ENCODE measurements at regions not wholly inside any gene's neighbourhood (a gene's known extent, or its start where the extent isn't known, plus 50 kb on each side); places are given as distances from the start of the nearest gene placed in this dataset.

DNA sequence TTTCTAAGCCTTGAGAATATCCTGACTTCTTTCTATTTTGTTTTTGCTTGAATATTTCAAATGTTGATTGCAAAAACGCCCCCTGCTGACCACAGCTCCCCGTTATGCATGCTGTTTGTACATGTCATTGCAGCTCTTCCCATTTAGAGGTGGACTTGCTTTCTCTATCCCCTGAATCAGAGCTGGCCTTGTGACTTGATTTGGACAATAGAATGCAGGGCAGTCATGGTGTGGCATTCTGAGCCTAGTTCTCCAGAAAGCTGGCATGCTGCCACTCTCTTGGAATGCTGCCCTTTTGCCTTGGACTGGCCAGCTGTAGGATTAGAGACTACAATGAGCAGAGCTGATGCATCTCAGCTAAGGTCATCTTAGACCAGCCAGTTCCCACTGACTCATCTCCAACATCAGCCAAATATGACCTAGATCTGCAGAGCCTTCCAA lies 1561.5 kb downstream of the MRPL39 start (continued):
- TF ChIP-seq ZNF462 (CRISPR knock-in tag; IDR thresholded peaks at IDR 0.05): no peak
- TF ChIP-seq, protein P1, sequence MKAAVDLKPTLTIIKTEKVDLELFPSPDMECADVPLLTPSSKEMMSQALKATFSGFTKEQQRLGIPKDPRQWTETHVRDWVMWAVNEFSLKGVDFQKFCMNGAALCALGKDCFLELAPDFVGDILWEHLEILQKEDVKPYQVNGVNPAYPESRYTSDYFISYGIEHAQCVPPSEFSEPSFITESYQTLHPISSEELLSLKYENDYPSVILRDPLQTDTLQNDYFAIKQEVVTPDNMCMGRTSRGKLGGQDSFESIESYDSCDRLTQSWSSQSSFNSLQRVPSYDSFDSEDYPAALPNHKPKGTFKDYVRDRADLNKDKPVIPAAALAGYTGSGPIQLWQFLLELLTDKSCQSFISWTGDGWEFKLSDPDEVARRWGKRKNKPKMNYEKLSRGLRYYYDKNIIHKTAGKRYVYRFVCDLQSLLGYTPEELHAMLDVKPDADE (IDR thresholded peaks at IDR 0.05): no peak
- TF ChIP-seq JUNB (IDR thresholded peaks at IDR 0.05; ENCODE audit: unreplicated experiment): no peak

GRCh38 chr21:24045373-24045772 lies 1561.9 kb downstream of the MRPL39 start:
- no peak overlapping the region for H2AFZ ChIP-seq
- TF ChIP-seq, protein P1 (IDR thresholded peaks at IDR 0.05): no peak
- no peak for TF ChIP-seq ZNF114 (CRISPR knock-in tag; IDR thresholded peaks at IDR 0.05)
- no peak for TF ChIP-seq EZH2phosphoT487 (IDR thresholded peaks at IDR 0.05; ENCODE audit: unreplicated experiment)
- no peak for TF ChIP-seq NANOG (IDR thresholded peaks at IDR 0.05; ENCODE audit: borderline replicate concordance)
- TF ChIP-seq ZNF462 (CRISPR knock-in tag; IDR thresholded peaks at IDR 0.05): no peak
- no peak for TF ChIP-seq STAT1 (IDR thresholded peaks at IDR 0.05; ENCODE audit: unreplicated experiment)
- TF ChIP-seq JUNB (IDR thresholded peaks at IDR 0.05; ENCODE audit: unreplicated experiment): no peak

More at GRCh38 chr21:24045373-24045772, 1561.9 kb downstream of the MRPL39 start:
- no peaks in the 10 kb centered on the region for H3K27me3 ChIP-seq (ENCODE audit: insufficient read depth)
- no peak overlapping the region for H3K27ac Mint-ChIP-seq
- H3K4me3 ChIP-seq: no peak overlapping the region
- H3K27ac ChIP-seq (ENCODE audit: low read depth): no peak overlapping the region
- H3K9me2 ChIP-seq (ENCODE audit: insufficient read depth): no peaks in the 10 kb centered on the region
- H3K27me3 Mint-ChIP-seq (ENCODE audit: insufficient read depth, low read depth, poor library complexity): no peaks in the 10 kb centered on the region
- H3K4me2 ChIP-seq: no peak overlapping the region
- DNase-seq (ENCODE audit: low spot score) (no peak), ATAC-seq (no peak)
- no peaks in the 10 kb centered on the region for H3K79me2 ChIP-seq (replicated peaks; ENCODE audit: insufficient read depth)
- H3K36me3 Mint-ChIP-seq (ENCODE audit: low read depth): peaks cover 8% of the 10 kb centered on the region; the same call in 1 of the 3 replicates
- no peaks in the 10 kb centered on the region for H3F3A ChIP-seq (replicated peaks; ENCODE audit: low read depth)
- no peaks in the 10 kb centered on the region for H3K36me3 ChIP-seq (ENCODE audit: insufficient read depth)
- H3K4me1 Mint-ChIP-seq: no peaks in the 10 kb centered on the region
- H4K20me1 ChIP-seq (replicated peaks; ENCODE audit: insufficient read depth): no peaks in the 10 kb centered on the region
- no peaks in the 10 kb centered on the region for H3K4me1 ChIP-seq (ENCODE audit: insufficient read depth)
- H3K9me3 Mint-ChIP-seq: peaks cover 71% of the 10 kb centered on the region
- no peak overlapping the region for H3K4me3 Mint-ChIP-seq

All from GM23338 (cell line).